Panc1 (cell line): ENCODE measurements at regions not wholly inside any gene's neighbourhood (a gene's known extent, or its start where the extent isn't known, plus 50 kb on each side); places are given as distances from the start of the nearest gene placed in this dataset.

Experiments used
- ATAC-seq: fragments of 200-7000 bp; cut with Tn5 transposase; 2 replicates; pipeline ENCODE4 v1.9.1; 2020; ENCODE audit warnings: mild to moderate bottlenecking, moderate library complexity
- BruUV-seq: library from RNA; stranded (reverse); fragments of 400-500 nt; replicated peaks from 2 replicates; lab custom pipeline; 2021; lab: Mats Ljungman, UMichigan
- CTCF ChIA-PET: fragments of 300-600 bp; sonication (Branson Sonifier 250); formaldehyde crosslinking; loops from one replicate; lab custom pipeline; 2022; ENCODE audit warnings: antibody characterized with exemption; lab: Charles Lee
- POLR2A ChIA-PET: fragments of 300-600 bp; sonication (Branson Sonifier 250); formaldehyde crosslinking; loops from one replicate; lab custom pipeline; 2022; ENCODE audit warnings: antibody characterized with exemption; lab: Charles Lee
- DNase-seq: peaks from one replicate; pipeline ENCODE4 v3.0.0-alpha.2; 2010; ENCODE audit warnings: low read depth, low spot score
- H3K27ac ChIP-seq: 2 replicates; pipeline ENCODE4 v1.5.1; 2011; ENCODE audit warnings: mild to moderate bottlenecking, low read length, inconsistent platforms
- H3K27me3 ChIP-seq: fragments of 200-500 bp; sonication (Bioruptor generic); 2 replicates; pipeline ENCODE4 v1.6.0; 2014; ENCODE audit warnings: low read length, inconsistent platforms; ENCODE audit not compliant: control insufficient read depth, insufficient read depth
- H3K36me3 ChIP-seq: fragments of 200-500 bp; sonication (Bioruptor generic); 2 replicates; pipeline ENCODE4 v1.5.1; 2014; ENCODE audit warnings: inconsistent platforms, mild to moderate bottlenecking, low read length, moderate library complexity; ENCODE audit not compliant: control insufficient read depth, insufficient read depth
- H3K4me1 ChIP-seq: 2 replicates; pipeline ENCODE4 v1.5.1; 2011; ENCODE audit warnings: inconsistent platforms, mild to moderate bottlenecking, low read length, moderate library complexity; ENCODE audit not compliant: control insufficient read depth, insufficient read depth
- H3K4me3 ChIP-seq, 2 experiments: 2 replicates each; pipeline ENCODE4 v1.5.1; 2011 to 2012; ENCODE audit warnings: low read depth in 2 of 2, low read length in 2 of 2, mild to moderate bottlenecking in 2 of 2, inconsistent platforms in 1 of 2, moderate library complexity in 1 of 2
- H3K9me3 ChIP-seq: fragments of 200-500 bp; sonication (Bioruptor generic); 2 replicates; pipeline ENCODE4 v1.5.1; 2014; ENCODE audit warnings: low read depth, mild to moderate bottlenecking, inconsistent platforms, low read length, moderate library complexity; ENCODE audit not compliant: control insufficient read depth, insufficient read depth
- POLR2AphosphoS5 ChIP-seq: IDR thresholded peaks from 2 replicates; pipeline ENCODE4 v1.6.1; 2012; ENCODE audit warnings: mild to moderate bottlenecking, low read depth, low read length, moderate library complexity
- REST ChIP-seq, 2 experiments: IDR thresholded peaks; 2 replicates each; pipeline ENCODE4 v1.6.1; 2011 to 2012; ENCODE audit warnings: low read depth in 2 of 2, control low read depth in 1 of 2, low read length in 1 of 2, mild to moderate bottlenecking in 1 of 2, moderate library complexity in 1 of 2; ENCODE audit not compliant: insufficient read depth in 1 of 2
- SIN3A ChIP-seq: IDR thresholded peaks from 2 replicates; pipeline ENCODE4 v1.6.1; 2012; ENCODE audit warnings: low read depth, mild to moderate bottlenecking, low read length, moderate library complexity, borderline replicate concordance; ENCODE audit not compliant: insufficient read depth
- TCF7L2 ChIP-seq: IDR thresholded peaks from 2 replicates; pipeline ENCODE4 v1.6.1; 2011; ENCODE audit warnings: mild to moderate bottlenecking, low read depth, low read length, inconsistent platforms
- in situ Hi-C: cut with HindIII; loops from 2 replicates; pipeline ENCODE4 v1.10.0; 2016; ENCODE audit warnings: low sequenced_read_pairs, low pct_unique_long_range_greater_than_20kb
- intact Hi-C: fragments of 100-400 bp; cut with micrococcal nuclease; formaldehyde crosslinking; loops from one replicate; pipeline ENCODE4 v1.10.0; 2022; ENCODE audit not compliant: unreplicated experiment
- TF ChIP-seq, protein P1 (sequence below): fragments of 450-650 bp; IDR thresholded peaks from 2 replicates; pipeline ENCODE4 v1.5.1; 2017; ENCODE audit warnings: mild to moderate bottlenecking

DNA sequence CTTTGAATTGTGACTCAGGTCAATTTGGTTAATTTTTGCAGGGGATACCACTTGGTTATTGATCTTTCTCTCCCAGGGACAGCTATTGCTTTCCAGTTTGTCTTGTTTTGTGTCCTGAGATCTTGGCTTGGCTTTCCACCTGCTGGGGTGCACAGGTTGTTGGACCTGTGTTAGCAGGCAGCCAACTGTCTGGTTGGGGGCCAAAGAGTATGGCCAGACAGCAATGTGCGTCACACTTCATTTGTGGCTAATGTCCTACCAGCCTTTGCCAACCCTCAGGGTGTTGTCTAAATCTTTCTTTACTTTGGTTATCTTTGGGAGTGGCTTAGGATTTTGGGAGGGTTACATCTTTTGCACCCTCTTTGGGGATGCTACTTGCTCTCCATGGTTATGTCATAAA, 494.9 kb upstream of the ATP2B1 start:
- ATAC-seq: no peak

DNA sequence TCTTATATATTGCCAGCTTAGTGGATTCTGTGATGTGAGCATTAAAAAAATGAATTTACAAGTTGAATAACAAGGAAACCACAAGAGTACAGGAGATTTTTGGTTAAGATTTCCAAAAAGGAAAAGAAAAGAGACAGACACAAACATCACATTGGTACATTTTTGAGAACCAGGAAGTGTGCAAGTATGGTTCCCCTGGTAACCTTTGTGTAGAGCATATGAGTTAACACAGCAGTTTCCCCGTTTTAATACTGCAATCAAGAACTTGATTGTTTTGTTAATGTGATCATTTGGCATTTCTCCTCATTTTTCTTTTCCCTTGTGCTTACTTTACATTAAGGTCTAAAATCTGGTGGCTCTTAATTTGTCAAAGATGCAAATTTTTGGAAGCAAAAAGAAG, 490.4 kb upstream of the ATP2B1 start:
- H3K4me1 ChIP-seq: no peaks in the 10 kb centered on the region
- TF ChIP-seq SIN3A (no peak), TCF7L2 (no peak), POLR2AphosphoS5 (no peak), REST (IDR thresholded peaks at IDR 0.05; ENCODE audit: insufficient read depth in 1 of 2, low read depth in 2 of 2, low read length in 1 of 2) (no peak)
- TF ChIP-seq, protein P1, sequence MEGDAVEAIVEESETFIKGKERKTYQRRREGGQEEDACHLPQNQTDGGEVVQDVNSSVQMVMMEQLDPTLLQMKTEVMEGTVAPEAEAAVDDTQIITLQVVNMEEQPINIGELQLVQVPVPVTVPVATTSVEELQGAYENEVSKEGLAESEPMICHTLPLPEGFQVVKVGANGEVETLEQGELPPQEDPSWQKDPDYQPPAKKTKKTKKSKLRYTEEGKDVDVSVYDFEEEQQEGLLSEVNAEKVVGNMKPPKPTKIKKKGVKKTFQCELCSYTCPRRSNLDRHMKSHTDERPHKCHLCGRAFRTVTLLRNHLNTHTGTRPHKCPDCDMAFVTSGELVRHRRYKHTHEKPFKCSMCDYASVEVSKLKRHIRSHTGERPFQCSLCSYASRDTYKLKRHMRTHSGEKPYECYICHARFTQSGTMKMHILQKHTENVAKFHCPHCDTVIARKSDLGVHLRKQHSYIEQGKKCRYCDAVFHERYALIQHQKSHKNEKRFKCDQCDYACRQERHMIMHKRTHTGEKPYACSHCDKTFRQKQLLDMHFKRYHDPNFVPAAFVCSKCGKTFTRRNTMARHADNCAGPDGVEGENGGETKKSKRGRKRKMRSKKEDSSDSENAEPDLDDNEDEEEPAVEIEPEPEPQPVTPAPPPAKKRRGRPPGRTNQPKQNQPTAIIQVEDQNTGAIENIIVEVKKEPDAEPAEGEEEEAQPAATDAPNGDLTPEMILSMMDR: no peak
- no TSS peak for BruUV-seq
- H3K9me3 ChIP-seq: no peaks in the 10 kb centered on the region
- POLR2A ChIA-PET: no interaction called here
- ATAC-seq: no peak
- H3K27me3 ChIP-seq: no peaks in the 10 kb centered on the region
- H3K36me3 ChIP-seq: no peaks in the 10 kb centered on the region
- no peak overlapping the region for H3K27ac ChIP-seq
- in situ Hi-C loops: no loop called here
- no peak for DNase-seq
- intact Hi-C loops: no loop called here
- H3K4me3 ChIP-seq: no peak overlapping the region
- CTCF ChIA-PET: no interaction called here

More for the DNA sequence above, 494.9 kb upstream of the ATP2B1 start:
- CTCF ChIA-PET: no interaction called here
- BruUV-seq: no TSS peak
- Histone ChIP-seq H3K4me3 (no peak overlapping the region), H3K4me1 (no peaks in the 10 kb centered on the region), H3K27me3 (no peaks in the 10 kb centered on the region), H3K9me3 (no peaks in the 10 kb centered on the region), H3K36me3 (no peaks in the 10 kb centered on the region), H3K27ac (no peak overlapping the region)
- TF ChIP-seq POLR2AphosphoS5 (no peak), SIN3A (no peak), TCF7L2 (no peak), REST (IDR thresholded peaks at IDR 0.05; ENCODE audit: insufficient read depth in 1 of 2, low read depth in 2 of 2, low read length in 1 of 2) (no peak)
- TF ChIP-seq, protein P1: no peak
- DNase-seq: no peak
- intact Hi-C loops: no loop called here
- in situ Hi-C loops: no loop called here
- POLR2A ChIA-PET: no interaction called here
